ENCODE measurements at regions not wholly inside any gene's neighbourhood (a gene's known extent, or its start where the extent isn't known, plus 50 kb on each side); places are given as distances from the start of the nearest gene placed in this dataset.

GRCh38 chr2:149926149-149926548 lies 338.6 kb upstream of the MMADHC start:
- DNase-seq (ENCODE audit: insufficient read length, low spot score) (no peak), FAIRE-seq (no peak)
- TF ChIP-seq POLR2A (IDR thresholded peaks at IDR 0.05; ENCODE audit: low read depth, low read length): no peak

GRCh38 chr2:149924549-149925213 lies 337.1 kb upstream of the MMADHC start:
- peak; percentile 75 for FAIRE-seq
- no peak for DNase-seq (ENCODE audit: insufficient read length, low spot score)
- TF ChIP-seq POLR2A (IDR thresholded peaks at IDR 0.05; ENCODE audit: low read depth, low read length): no peak

- FAIRE-seq (peak; percentile 89), DNase-seq (ENCODE audit: insufficient read length, low spot score) (no peak)
- no peak for TF ChIP-seq POLR2A (IDR thresholded peaks at IDR 0.05; ENCODE audit: low read depth, low read length)
Measured at GRCh38 chr2:149924028-149924427, 336.5 kb upstream of the MMADHC start.

GRCh38 chr2:149921911-149922616 lies 334.5 kb upstream of the MMADHC start:
- FAIRE-seq (peak; percentile 36), DNase-seq (ENCODE audit: insufficient read length, low spot score) (no peak)
- no peak for TF ChIP-seq POLR2A (IDR thresholded peaks at IDR 0.05; ENCODE audit: low read depth, low read length)

- TF ChIP-seq POLR2A (IDR thresholded peaks at IDR 0.05; ENCODE audit: low read depth, low read length): no peak
- no peak for FAIRE-seq
- DNase-seq (ENCODE audit: insufficient read length, low spot score): no peak
Measured at GRCh38 chr2:149920389-149920788, 332.8 kb upstream of the MMADHC start.

- peak; percentile 36 for FAIRE-seq
- no peak for TF ChIP-seq POLR2A (IDR thresholded peaks at IDR 0.05; ENCODE audit: low read depth, low read length)
- DNase-seq (ENCODE audit: insufficient read length, low spot score): no peak
Measured at GRCh38 chr2:149915151-149915550, 327.6 kb upstream of the MMADHC start.

- no peak for TF ChIP-seq POLR2A (IDR thresholded peaks at IDR 0.05; ENCODE audit: low read depth, low read length)
- FAIRE-seq: peak; percentile 95
- DNase-seq (ENCODE audit: insufficient read length, low spot score): peak; percentile 20
Measured at GRCh38 chr2:149908726-149909683, 321.4 kb upstream of the MMADHC start.

GRCh38 chr2:149906886-149907285 lies 319.3 kb upstream of the MMADHC start:
- DNase-seq (ENCODE audit: insufficient read length, low spot score) (no peak), FAIRE-seq (peak; percentile 53)
- TF ChIP-seq POLR2A (IDR thresholded peaks at IDR 0.05; ENCODE audit: low read depth, low read length): no peak

- TF ChIP-seq POLR2A (IDR thresholded peaks at IDR 0.05; ENCODE audit: low read depth, low read length): no peak
- FAIRE-seq (peak; percentile 11), DNase-seq (ENCODE audit: insufficient read length, low spot score) (no peak)
Measured at GRCh38 chr2:149904352-149905175, 317.0 kb upstream of the MMADHC start.

- no peak for TF ChIP-seq POLR2A (IDR thresholded peaks at IDR 0.05; ENCODE audit: low read depth, low read length)
- FAIRE-seq (peak; percentile 62), DNase-seq (ENCODE audit: insufficient read length, low spot score) (no peak)
Measured at GRCh38 chr2:149903626-149904025, 316.1 kb upstream of the MMADHC start.

- FAIRE-seq: peak; percentile 84
- DNase-seq (ENCODE audit: insufficient read length, low spot score): peak; percentile 26
- TF ChIP-seq POLR2A (IDR thresholded peaks at IDR 0.05; ENCODE audit: low read depth, low read length): no peak
Measured at GRCh38 chr2:149902081-149902480, 314.5 kb upstream of the MMADHC start.

GRCh38 chr2:149901231-149901859 lies 313.8 kb upstream of the MMADHC start:
- DNase-seq (ENCODE audit: insufficient read length, low spot score) (no peak), FAIRE-seq (no peak)
- TF ChIP-seq POLR2A (IDR thresholded peaks at IDR 0.05; ENCODE audit: low read depth, low read length): no peak

- TF ChIP-seq POLR2A (IDR thresholded peaks at IDR 0.05; ENCODE audit: low read depth, low read length): no peak
- DNase-seq (ENCODE audit: insufficient read length, low spot score) (no peak), FAIRE-seq (no peak)
Measured at GRCh38 chr2:149899390-149899789, 311.8 kb upstream of the MMADHC start.
